GM18870 (cell line): ENCODE measurements at regions not wholly inside any gene's neighbourhood (a gene's known extent, or its start where the extent isn't known, plus 50 kb on each side); places are given as distances from the start of the nearest gene placed in this dataset.
"Not testable (repeated sequence)": the region's sequence is repeated elsewhere in the genome, so short reads cannot be mapped to it uniquely, and the experiment has no call there.

Experiments used
- ATAC-seq: cut with Tn5 transposase; IDR thresholded peaks from one replicate; pipeline ENCODE4 v1.9.1; 2021; ENCODE audit warnings: moderate library complexity; ENCODE audit not compliant: unreplicated experiment

GRCh38 chr13:88801361-88801760 lies 1130.2 kb downstream of the SLITRK5 start:
- no peak for ATAC-seq

GRCh38 chr13:88802886-88803285 lies 1131.7 kb downstream of the SLITRK5 start:
- no peak for ATAC-seq

GRCh38 chr13:88806438-88806837 lies 1135.3 kb downstream of the SLITRK5 start:
- no peak for ATAC-seq

GRCh38 chr13:88817560-88817959 lies 1146.4 kb downstream of the SLITRK5 start:
- ATAC-seq, result no peak

- no peak for ATAC-seq
These were observed 1151.9 kb downstream of the SLITRK5 start for GRCh38 chr13:88823114-88823513.

- no peak for ATAC-seq
These were observed 1153.0 kb downstream of the SLITRK5 start for GRCh38 chr13:88824218-88824617.

GRCh38 chr13:88840085-88840484 lies 1168.9 kb downstream of the SLITRK5 start:
- ATAC-seq, result no peak

- not testable (repeated sequence) for ATAC-seq
These were observed 1181.1 kb downstream of the SLITRK5 start for GRCh38 chr13:88852293-88852692.

GRCh38 chr13:88857256-88857655 lies 1186.1 kb downstream of the SLITRK5 start:
- ATAC-seq, result no peak

GRCh38 chr13:88862095-88862620 lies 1191.0 kb downstream of the SLITRK5 start:
- ATAC-seq, result no peak

GRCh38 chr13:88863116-88863515 lies 1191.9 kb downstream of the SLITRK5 start:
- ATAC-seq, result no peak

GRCh38 chr13:88866195-88866594 lies 1195.0 kb downstream of the SLITRK5 start:
- ATAC-seq, result no peak

- no peak for ATAC-seq
These were observed 1212.6 kb downstream of the SLITRK5 start for GRCh38 chr13:88883741-88884140.

GRCh38 chr13:88887045-88887662 lies 1216.0 kb downstream of the SLITRK5 start:
- ATAC-seq, result no peak

GRCh38 chr13:88895261-88895941 lies 1224.2 kb downstream of the SLITRK5 start:
- no peak for ATAC-seq

GRCh38 chr13:88896466-88896865 lies 1225.3 kb downstream of the SLITRK5 start:
- ATAC-seq, result no peak

GRCh38 chr13:88908961-88909441 lies 1237.8 kb downstream of the SLITRK5 start:
- no peak for ATAC-seq

GRCh38 chr13:88919970-88920628 lies 1248.9 kb downstream of the SLITRK5 start:
- ATAC-seq, result peak; percentile 70

- no peak for ATAC-seq
These were observed 1254.8 kb downstream of the SLITRK5 start for GRCh38 chr13:88925954-88926353.

GRCh38 chr13:88926890-88927502 lies 1255.8 kb downstream of the SLITRK5 start:
- ATAC-seq, result no peak

GRCh38 chr13:88932950-88933349 lies 1261.8 kb downstream of the SLITRK5 start:
- ATAC-seq, result no peak
